ENCODE measurements at regions not wholly inside any gene's neighbourhood (a gene's known extent, or its start where the extent isn't known, plus 50 kb on each side); places are given as distances from the start of the nearest gene placed in this dataset.
"Not testable (repeated sequence)": the region's sequence is repeated elsewhere in the genome, so short reads cannot be mapped to it uniquely, and the experiment has no call there.

DNA sequence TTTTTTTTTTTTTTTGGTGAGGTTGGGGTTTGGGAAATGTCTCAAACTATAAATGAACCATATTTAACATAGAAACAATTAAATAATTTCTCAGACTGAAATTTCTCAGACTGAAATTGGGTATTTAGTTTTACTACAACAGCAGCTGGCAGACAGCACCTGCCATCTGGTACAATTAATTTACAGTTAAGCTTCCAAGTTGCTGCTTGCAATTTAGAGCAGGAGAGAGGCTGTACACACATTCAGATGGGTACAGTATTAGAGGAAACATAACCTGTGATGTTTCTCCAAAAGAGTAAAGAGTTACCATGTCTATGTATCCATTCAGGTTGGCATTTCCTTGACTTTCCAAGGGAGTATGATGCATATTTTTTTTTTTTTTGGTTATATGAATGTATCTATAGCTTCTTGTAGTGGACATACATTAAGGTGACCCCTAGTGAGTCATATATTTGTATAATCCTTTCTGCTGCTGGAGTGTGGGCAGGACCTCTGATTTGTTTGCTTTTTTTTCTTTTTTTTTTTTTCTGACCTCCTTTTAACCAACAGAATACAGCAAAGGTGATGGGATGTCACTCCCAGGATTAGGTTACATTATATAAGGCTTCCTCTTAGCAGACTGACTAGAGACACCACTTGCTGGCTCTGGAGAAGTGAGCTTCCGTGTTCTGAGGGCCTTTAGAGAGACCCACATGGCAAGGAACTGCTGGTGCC, 201.7 kb downstream of the PTH2R start:
- DNase-seq, result peak in 2 of 3 experiments; percentile 56 to 88

DNA sequence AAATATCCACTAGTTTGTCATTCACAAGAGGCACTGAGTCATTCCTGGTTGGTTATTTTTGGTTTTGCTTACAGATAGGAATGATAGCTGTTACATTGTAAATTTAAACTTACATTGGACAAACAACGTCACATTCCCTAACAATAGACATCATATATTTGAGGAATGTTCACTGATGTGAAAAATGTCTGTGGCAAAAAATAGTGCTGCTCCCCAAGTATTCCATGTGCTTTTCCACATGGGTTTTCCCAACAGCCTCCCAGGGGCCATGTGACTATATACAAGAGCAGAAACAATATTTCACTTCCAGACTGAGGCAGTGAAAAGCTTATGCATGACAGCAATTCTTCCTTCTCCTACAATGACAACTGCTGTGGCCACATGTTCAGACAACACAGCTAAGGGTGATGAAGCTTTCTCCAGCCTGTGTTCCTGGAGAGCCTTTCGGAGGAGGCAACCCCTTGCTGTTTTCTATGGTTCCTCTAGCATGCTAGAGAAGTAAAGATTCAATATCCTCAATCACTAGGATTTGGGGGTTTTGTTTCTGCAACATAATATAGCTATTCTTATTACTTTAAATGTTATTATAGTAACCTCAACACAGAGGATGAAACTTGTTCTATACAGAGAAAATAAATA, 202.7 kb downstream of the PTH2R start:
- peak in 1 of 3 experiments; percentile 18 for DNase-seq

DNA sequence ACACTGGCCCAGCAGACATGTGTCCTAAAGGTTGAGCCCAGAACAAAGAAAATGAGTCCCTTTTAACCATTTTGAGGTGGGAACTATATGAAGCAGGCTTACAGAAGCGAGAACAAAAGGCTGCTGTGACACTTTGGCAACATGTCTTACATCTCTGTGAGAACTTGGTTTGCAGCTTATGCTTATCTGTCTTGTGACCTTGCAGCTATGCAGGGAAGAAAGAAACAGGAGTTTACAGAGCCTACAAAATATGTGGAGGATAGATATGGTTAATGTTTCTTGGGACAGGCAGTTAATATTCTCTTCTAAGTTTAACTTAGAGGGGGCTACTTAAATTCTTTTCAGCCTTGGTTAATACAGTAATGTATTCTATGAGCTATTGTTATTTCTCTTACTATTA, 209.1 kb downstream of the PTH2R start:
- DNase-seq, result not testable (repeated sequence)

DNA sequence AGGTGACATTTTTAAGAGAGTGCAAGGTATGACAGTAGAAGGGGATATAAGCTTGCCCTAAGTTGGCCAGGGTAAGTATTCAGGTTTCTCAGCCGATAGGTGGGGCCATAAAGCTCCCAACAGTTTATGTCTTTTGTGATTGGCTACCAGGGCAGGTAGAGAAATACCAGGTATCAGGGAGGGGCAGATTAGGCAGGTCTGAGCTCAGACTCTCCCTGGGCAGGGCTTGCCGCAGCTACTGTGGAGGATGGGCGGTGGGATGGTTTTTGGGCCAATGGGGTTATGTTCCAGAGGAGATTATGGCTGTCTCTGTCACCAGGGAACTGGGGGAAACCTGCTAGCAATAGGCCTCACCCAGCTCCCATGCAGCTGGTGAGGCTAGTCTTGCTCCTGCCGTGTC, 211.6 kb downstream of the PTH2R start:
- DNase-seq, result no peak

DNA sequence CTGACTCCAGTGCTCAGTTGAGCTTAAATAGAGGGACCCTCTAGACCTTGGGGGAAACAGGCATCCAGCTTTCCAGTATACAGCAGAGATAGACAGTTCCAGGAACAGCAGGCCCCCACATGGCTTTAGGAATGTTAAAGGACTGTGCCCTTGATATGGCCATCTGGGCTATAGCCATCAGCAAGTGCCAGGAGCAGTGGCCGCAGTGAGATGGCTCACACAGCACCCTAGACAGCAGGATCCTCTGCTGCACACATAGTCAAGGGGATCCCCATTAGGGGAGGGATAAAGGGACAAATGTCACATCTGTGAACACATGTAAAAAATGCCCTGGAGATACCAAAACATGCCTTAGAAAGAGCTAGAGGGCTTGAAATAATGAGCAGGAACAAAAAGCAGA, 213.4 kb downstream of the PTH2R start:
- DNase-seq, result no peak

DNA sequence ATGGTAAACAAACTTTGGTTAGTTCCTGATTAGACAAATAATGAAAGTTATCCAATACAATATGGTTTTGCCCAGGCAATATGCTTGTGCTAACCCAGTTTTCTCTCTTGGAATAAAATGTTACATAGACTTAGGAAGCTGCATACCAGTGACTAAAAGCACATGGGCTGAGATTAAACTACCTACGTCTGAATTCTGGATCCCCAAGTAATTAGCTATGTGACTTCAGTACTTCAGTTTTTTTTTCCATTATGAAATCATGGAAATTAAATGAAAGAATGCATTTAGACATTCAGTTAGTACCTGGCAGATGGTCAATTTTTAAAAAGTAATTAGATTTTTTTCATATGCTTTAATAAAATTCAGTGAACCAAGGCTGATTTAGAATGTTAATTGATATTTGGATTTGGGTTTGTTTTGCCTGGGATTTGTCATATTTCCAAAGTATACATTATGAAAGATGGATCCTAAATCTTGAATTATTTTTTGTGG, 213.9 kb downstream of the PTH2R start:
- no peak for DNase-seq

DNA sequence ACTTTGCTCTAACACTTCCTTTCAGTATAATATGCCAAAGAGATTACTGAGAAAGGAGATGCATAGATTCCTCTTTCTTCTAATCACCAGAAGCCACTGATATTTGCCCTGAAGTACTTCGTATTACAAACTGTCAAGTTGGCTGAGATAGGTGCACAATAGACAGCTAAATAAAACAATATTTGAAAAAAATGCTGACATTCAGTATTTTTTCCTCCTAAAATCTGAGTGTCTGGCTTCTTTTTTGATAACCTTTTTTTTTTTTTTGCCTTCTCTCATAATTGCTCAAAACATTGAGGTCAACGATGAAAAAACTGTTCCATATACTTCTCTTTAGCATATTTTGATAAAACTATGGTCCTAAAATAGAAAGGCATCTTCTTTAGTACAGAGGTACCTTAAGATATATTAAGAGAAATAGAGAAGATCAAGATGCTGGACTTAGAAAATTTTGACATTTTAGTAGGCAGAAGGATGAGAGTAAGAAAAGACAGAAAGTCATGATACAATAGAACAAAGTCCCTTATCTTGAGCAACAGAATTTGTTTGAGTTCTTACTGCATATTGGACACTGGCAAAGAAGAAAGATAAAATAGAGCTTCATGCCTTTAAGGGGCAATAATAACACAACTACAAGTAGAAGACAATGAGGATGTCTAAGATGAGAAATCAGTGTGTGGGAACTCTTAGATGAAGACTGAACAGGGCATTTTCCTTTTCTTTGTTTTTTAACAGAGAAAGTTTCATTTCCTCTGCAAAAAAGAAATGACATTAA, 220.7 kb downstream of the PTH2R start:
- no peak for DNase-seq

DNA sequence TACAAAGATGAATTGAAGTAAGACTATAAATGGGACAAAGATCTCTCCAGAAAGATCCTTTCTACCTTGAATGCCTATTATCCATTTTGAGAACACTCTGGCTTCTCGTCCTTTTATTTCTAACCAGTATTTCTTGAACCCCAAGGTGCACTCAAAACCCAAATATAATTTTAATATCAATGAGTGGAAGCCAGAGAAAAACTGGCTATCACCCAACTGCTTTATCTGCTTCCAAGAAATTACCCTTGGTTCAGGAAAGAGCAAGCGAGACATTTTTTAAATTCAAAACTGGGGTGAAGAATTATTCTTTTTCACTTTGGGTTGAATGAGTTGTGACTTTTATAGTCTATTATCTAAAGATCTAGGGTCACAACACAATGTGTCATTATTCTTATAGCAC, 221.3 kb downstream of the PTH2R start:
- DNase-seq, result no peak

DNA sequence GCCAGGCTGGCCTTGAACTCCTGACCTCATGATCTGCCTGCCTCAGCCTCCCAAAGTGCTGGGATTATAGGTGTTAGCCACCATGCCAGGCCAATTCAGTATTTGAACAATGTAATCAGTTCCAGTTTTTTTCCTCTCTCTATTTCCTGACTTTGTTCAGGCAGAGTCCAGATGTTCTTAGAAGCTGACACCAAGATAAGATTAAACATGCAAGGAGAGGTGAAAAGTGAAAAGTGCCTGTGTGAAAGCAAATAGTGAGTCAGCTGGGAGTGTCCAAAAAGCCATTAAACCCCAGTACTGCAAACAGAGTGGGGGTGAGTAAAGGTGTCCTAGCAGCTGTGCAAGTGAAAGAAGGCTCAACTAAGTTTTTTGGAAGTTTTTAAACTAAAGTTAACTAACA, 231.5 kb downstream of the PTH2R start:
- no peak for DNase-seq

DNA sequence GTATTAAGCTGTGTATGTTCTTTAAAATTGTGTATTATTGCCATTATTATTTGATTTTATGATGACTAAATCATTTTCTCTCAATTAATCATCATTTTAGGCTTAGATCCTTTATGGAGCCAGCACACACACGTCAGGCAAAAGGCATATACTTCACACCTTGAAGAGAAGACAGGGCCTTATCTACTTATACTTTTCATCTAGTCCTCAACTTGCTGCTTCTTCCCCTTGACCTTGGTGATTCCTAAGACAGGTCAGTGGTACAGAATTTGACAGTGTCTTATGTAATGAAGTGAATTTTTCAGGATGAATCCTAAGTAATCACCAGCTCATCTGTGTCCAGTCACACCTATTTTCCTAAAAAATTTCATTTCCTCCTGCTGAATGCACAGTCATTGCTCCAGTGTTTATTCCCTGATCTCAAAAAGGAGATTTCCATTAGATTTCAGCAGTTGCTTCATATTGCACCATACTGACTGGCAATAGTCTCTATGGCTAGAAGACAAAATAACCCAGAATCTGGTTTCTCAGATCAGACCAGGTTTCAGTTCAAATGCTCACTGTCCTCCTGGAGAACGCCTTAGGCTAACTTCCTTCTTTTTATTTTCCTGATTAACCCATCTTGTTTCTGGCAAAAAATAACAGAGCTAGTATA, 235.7 kb downstream of the PTH2R start:
- no peak for DNase-seq

DNA sequence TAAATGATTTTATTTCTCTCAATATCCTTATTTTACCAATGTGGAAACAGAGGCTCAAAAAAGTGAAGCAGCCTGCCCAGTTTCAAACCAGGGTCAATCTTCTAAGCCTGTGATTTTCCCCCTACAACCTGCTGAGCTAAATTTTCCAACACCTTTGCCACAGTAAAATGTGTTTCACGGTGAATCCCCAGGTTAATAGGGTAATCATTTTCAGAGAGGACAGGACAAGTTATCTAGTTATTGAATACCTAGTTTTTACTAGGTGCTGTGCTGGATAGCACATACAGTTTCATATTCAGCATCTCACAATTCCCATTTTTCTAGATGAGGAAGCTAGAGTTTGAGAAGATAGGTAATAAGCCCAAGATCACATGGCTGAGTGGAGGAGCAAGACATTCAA, 236.6 kb downstream of the PTH2R start:
- no peak for DNase-seq

DNA sequence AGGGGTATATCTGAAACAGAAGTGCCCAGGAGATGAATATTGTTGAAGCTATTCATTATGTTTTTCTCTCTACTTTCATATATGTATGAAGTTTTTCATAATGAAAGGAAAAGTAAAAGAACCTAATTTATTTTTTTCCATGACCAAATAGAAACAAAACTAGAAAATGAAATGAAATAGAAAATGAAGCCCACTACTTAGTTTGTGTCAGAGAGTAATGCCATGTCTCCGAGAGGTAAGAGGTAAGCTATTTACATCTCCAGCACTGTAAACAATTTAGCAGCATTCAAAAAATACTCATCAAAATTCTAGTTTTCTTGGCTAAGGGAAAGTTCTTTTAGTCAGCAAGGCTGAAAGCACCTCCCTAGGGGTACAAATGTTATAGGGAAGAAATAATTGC, 238.6 kb downstream of the PTH2R start:
- DNase-seq, result no peak

DNA sequence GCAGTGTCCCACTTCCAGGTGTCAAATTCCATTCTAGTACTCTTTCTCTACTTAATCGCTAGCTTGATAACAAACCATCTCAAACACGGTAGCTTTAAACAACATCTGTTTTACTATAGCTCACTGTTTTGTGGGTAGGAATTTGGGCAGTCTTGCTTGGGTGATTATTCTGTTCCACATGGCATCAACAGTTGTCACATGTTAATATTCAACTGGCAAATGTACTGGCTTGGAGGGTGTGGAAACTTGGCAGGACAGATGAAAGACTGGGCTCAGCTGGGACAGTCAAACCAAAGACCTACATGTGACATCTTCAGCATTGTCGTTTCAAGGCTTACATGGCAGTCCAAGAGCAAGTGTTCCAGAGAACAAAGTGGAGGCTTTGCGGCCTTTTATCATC, 241.8 kb downstream of the PTH2R start:
- DNase-seq, result no peak

DNA sequence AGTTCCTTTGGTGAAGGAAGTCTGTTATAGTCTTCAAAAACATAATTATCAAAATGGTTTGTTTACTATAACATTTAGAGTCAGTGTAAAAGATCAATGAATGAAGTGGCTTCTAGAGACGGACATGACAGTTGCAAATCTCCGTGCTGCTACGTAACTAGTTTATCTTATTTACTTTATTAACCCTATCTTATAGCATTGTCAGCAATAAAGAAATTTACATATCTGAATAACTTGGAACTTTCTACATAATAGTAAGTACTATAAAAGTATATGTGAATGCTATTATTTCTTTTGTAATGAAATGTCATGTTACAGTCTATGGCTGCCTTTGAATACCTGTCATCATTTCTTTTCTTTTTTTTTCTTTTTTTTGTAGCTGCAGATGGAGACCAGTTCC, 246.8 kb downstream of the PTH2R start:
- DNase-seq, result no peak

DNA sequence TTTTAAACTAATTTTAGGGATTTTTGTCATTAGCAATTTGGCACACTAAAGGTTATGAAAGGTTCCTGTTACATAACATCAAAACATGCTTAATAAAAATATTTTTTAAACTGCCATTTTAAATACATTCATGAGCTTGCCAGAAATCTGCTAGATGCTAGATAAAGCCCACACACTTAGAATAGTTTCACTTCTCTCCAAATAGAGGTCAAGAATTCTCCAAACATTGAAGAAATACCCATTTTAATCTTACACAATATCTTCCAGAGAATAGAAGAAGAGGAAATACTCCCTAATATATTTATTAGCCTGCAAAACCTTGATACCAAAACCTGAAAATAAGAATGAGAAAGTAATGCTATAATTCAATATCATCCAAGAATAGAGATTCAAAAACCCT, 247.5 kb downstream of the PTH2R start:
- DNase-seq, result no peak

DNA sequence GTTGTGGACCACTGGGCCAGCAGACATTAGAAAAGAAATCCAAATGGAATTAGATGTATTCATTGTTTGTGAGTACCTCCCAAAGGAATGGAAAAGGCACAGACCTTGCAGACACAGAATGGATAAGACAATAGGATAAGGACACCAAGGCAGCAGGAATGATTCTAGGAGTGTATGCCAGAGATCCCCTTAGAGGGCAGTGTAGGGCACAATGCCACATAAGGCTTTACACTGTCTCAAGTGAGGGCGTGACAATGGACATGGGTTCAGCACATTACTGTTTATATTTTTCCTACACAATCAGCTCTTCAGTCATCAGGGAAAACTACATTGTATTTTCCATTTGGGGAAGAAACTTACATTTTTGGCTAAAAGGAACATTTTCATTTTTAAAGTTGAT, 250.9 kb downstream of the PTH2R start:
- DNase-seq, result peak in 1 of 3 experiments; percentile 12

DNA sequence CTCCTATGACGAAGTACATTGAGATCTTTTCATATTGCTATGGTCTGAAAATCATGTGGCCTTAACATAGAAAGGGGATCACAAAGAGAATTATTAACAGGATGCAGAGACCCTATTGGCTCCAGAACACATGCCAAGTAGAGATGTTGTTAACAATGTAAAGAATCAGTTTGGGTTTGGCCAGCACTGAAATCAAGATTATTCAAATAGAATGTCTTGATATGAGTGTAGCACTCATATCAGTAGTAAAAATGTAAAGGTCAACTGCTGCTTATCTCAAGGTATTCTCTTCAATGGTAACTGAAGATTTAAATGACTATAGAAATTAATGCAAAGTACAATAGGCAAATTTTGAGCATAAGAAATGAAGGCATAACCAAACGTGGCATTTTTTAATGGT, 262.8 kb downstream of the PTH2R start:
- DNase-seq, result no peak

DNA sequence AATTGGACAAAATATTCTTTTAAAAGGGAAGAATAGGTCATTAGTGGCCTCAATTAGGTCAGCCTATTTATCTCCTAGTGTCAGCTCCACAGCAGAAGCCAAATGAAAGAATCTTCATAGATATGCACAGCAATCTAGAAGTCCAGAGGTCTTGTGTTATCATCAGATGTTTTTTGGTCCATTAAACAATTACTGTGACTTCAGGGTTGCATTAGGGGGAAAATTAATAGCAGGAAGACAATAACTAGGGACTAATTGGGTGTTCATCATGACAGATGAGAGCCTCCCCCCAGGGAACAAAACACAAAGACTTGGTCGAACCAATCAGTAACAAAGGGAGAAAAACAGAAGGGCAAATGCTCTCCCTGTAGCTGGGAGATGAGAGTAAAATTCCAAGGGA, 264.7 kb downstream of the PTH2R start:
- peak in 2 of 3 experiments; percentile 58 to 92 for DNase-seq

DNA sequence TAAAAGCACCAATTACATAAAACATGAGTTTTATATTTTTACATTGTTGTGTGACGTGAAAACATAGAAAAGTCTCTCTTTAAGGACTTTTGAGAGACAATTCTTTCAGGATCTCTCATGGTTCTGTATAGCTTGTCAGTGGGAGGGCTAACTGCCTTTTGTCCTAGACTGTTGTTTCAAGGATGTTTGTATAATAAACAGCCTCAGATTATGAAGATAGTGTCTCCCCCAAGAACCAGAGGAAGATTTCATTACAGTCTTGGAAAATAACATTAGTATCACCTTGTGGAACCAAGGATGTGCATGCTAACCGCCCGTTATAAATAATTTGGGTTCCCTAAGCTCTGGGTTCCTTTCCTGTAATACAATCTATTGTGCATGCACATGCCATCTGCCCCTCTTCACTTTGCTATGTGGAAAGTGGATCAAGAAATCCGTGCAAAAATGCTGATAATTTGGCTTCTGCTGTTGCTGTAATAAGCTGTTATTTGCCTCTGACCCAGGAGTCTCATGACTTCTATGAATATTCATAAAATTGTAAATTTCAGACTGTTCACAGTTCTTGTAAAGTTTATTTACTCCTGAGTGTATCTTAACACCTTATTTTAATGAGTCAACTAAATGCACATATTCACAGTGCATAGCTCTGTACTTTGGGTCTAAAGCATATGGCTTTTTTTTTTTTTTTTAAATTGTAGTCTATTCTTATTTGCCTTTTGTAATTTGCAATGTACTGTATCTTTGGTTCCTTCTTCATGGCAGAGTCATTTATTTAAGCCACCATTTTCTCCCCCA, 265.5 kb downstream of the PTH2R start:
- peak in 1 of 3 experiments; percentile 49 for DNase-seq

DNA sequence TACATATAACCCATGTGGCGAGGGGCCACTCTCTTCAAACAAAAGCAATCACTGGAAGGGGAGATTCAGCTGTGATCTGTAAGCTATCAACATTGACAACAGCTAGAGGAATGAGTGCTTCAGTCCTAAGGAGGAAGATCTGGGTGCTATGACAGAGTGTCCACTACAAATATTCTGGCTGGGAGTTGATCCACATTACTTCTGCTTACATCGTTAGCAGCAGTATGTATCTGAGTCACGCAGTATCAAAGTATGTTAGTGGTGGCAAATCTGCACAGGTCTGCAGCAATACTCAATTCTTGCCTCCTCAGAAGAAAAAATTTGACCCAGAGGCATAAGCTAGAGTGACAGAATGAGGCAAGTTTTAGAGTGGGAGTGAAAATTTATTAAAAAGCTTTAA, 267.0 kb downstream of the PTH2R start:
- DNase-seq, result no peak

DNA sequence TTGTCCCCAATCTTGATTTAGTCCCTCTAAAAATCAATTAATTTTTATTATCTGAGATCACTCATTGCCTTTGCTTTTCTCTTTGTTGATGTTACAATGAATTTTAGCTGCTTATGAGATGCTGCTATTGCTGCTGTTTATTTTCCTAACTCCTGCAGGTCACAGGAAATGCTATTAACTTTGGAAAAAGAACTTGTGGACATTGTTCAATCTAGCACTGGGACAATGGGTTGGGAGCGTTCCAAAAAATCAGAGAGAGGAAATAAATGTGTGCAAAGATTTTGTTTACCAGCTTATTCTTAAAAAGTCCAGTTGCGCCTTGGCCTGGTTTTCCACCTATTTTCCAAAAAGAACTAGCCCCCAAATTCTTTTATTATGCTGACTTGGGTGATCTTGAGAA, 268.3 kb downstream of the PTH2R start:
- no peak for DNase-seq

DNA sequence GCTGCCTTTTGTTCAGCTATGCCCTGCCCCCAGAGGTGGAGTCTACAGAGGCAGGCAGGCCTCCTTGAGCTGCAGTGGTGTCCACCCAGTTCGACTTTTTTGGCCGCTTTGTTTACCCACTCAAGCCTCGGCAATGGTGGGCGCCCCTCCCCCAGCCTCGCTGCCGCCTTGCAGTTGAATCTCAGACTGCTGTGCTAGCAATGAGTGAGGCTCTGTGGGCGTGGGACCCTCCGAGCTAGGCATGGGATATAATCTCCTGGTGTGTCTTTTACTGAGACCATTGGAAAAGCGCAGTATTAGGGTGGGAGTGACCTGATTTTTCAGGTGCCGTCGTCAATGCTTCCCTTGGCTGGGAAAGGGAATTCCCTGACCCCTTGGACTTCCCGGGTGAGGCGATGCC, 279.3 kb downstream of the PTH2R start:
- not testable (repeated sequence) for DNase-seq

DNA sequence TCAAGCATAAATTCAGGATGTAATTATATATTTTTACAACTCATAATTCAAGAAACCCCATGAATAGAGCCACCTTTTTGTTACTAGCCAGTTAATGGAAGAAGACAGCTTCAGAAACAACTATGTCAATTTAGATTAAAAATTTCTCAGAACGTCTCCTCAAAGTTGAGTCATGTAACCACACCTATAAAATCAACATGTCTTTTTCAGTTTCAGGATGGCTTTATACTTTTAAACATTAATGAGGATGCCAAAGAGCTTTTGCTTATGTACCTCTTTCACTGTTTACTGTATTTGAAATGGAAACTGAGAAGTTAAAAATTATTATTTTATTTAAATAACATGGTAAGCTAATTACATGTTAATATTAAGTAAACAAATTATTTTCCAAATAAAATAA, 280.1 kb downstream of the PTH2R start:
- no peak for DNase-seq
